VCaP (cell line): ENCODE measurements at regions not wholly inside any gene's neighbourhood (a gene's known extent, or its start where the extent isn't known, plus 50 kb on each side); places are given as distances from the start of the nearest gene placed in this dataset.

Experiments
- H3K27ac ChIP-seq: fragments of 450-650 bp; 2 replicates; pipeline ENCODE4 v1.5.1; 2017
- CTCF ChIP-seq: fragments of 450-650 bp; conservative IDR thresholded peaks from 2 replicates; pipeline ENCODE4 v1.5.1; 2017; ENCODE audit warnings: mild to moderate bottlenecking, moderate library complexity

GRCh38 chr9:20030221-20030620, 241.4 kb upstream of the SLC24A2 start:
- H3K27ac ChIP-seq, result no peak overlapping the region
- no peak for TF ChIP-seq CTCF

- H3K27ac ChIP-seq, result no peak overlapping the region
- no peak for TF ChIP-seq CTCF
Observed at GRCh38 chr9:20028849-20029231, 240.0 kb upstream of the SLC24A2 start.

- TF ChIP-seq CTCF, result no peak
- no peak overlapping the region for H3K27ac ChIP-seq
Observed at GRCh38 chr9:20028192-20028848, 239.5 kb upstream of the SLC24A2 start.

GRCh38 chr9:20023961-20024571, 235.2 kb upstream of the SLC24A2 start:
- no peak overlapping the region for H3K27ac ChIP-seq
- no peak for TF ChIP-seq CTCF

- TF ChIP-seq CTCF, result no peak
Observed at GRCh38 chr9:20023210-20023905, 234.5 kb upstream of the SLC24A2 start.

GRCh38 chr9:20022410-20022809, 233.6 kb upstream of the SLC24A2 start:
- no peak for TF ChIP-seq CTCF
- no peak overlapping the region for H3K27ac ChIP-seq

More at GRCh38 chr9:20023210-20023905, 234.5 kb upstream of the SLC24A2 start:
- H3K27ac ChIP-seq, result no peak overlapping the region

GRCh38 chr9:20016611-20017010, 227.8 kb upstream of the SLC24A2 start:
- no peak for TF ChIP-seq CTCF
- H3K27ac ChIP-seq, result no peak overlapping the region
